ENCODE measurements at regions not wholly inside any gene's neighbourhood (a gene's known extent, or its start where the extent isn't known, plus 50 kb on each side); places are given as distances from the start of the nearest gene placed in this dataset.

GRCh38 chr21:28358702-28359101 is 634.0 kb downstream of the LTN1 start:
- Mint-ChIP-seq H3K36me3 (ENCODE audit: low read depth) (no peaks in the 10 kb centered on the region), H3K27ac (no peak overlapping the region), H3K4me1 (no peaks in the 10 kb centered on the region), H3K27me3 (no peaks in the 10 kb centered on the region), H3K4me3 (no peak overlapping the region)
- ATAC-seq (no peak), DNase-seq (no peak)
- no peaks in the 10 kb centered on the region for H3K9me3 ChIP-seq (ENCODE audit: control insufficient read depth, low read length, poor library complexity, severe bottlenecking)

- no peaks in the 10 kb centered on the region for H3K9me3 ChIP-seq (ENCODE audit: control insufficient read depth, low read length, poor library complexity, severe bottlenecking)
- no peaks in the 10 kb centered on the region for H3K36me3 Mint-ChIP-seq (ENCODE audit: low read depth)
- no peaks in the 10 kb centered on the region for H3K4me1 Mint-ChIP-seq
- no peak for DNase-seq
- no peak overlapping the region for H3K4me3 Mint-ChIP-seq
- no peak overlapping the region for H3K27ac Mint-ChIP-seq
- H3K27me3 Mint-ChIP-seq: no peaks in the 10 kb centered on the region
- no peak for ATAC-seq
Observed at GRCh38 chr21:28358170-28358569, 634.5 kb downstream of the LTN1 start.

- H3K9me3 ChIP-seq (ENCODE audit: control insufficient read depth, low read length, poor library complexity, severe bottlenecking): no peaks in the 10 kb centered on the region
- no peaks in the 10 kb centered on the region for H3K27me3 Mint-ChIP-seq
- no peak overlapping the region for H3K27ac Mint-ChIP-seq
- H3K4me1 Mint-ChIP-seq: no peaks in the 10 kb centered on the region
- no peak for ATAC-seq
- no peak overlapping the region for H3K4me3 Mint-ChIP-seq
- no peaks in the 10 kb centered on the region for H3K36me3 Mint-ChIP-seq (ENCODE audit: low read depth)
- no peak for DNase-seq
Observed at GRCh38 chr21:28357743-28358142, 634.9 kb downstream of the LTN1 start.

GRCh38 chr21:28356422-28356821 is 636.3 kb downstream of the LTN1 start:
- no peaks in the 10 kb centered on the region for H3K36me3 Mint-ChIP-seq (ENCODE audit: low read depth)
- no peaks in the 10 kb centered on the region for H3K4me1 Mint-ChIP-seq
- no peaks in the 10 kb centered on the region for H3K27me3 Mint-ChIP-seq
- no peak overlapping the region for H3K27ac Mint-ChIP-seq
- DNase-seq (no peak), ATAC-seq (no peak)
- H3K4me3 Mint-ChIP-seq: no peak overlapping the region
- H3K9me3 ChIP-seq (ENCODE audit: control insufficient read depth, low read length, poor library complexity, severe bottlenecking): no peaks in the 10 kb centered on the region

GRCh38 chr21:28345934-28346333 is 646.7 kb downstream of the LTN1 start:
- no peak overlapping the region for H3K4me3 Mint-ChIP-seq

GRCh38 chr21:28344985-28345384 is 647.7 kb downstream of the LTN1 start:
- H3K36me3 Mint-ChIP-seq (ENCODE audit: low read depth): no peaks in the 10 kb centered on the region
- no peaks in the 10 kb centered on the region for H3K9me3 ChIP-seq (ENCODE audit: control insufficient read depth, low read length, poor library complexity, severe bottlenecking)
- DNase-seq: no peak

More at GRCh38 chr21:28345934-28346333, 646.7 kb downstream of the LTN1 start:
- Mint-ChIP-seq H3K27ac (no peak overlapping the region), H3K4me1 (no peaks in the 10 kb centered on the region), H3K36me3 (ENCODE audit: low read depth) (no peaks in the 10 kb centered on the region), H3K27me3 (no peaks in the 10 kb centered on the region)
- H3K9me3 ChIP-seq (ENCODE audit: control insufficient read depth, low read length, poor library complexity, severe bottlenecking): no peaks in the 10 kb centered on the region
- no peak for DNase-seq
- ATAC-seq: no peak

GRCh38 chr21:28342212-28342810 is 650.4 kb downstream of the LTN1 start:
- peaks cover 4% of the 10 kb centered on the region for H3K4me1 Mint-ChIP-seq
- H3K9me3 ChIP-seq (ENCODE audit: control insufficient read depth, low read length, poor library complexity, severe bottlenecking): no peaks in the 10 kb centered on the region
- no peak for ATAC-seq
- H3K4me3 Mint-ChIP-seq: no peak overlapping the region
- DNase-seq: no peak
- no peak overlapping the region for H3K27ac Mint-ChIP-seq
- H3K27me3 Mint-ChIP-seq: peaks cover 13% of the 10 kb centered on the region
- H3K36me3 Mint-ChIP-seq (ENCODE audit: low read depth): no peaks in the 10 kb centered on the region

More at GRCh38 chr21:28344985-28345384, 647.7 kb downstream of the LTN1 start:
- Mint-ChIP-seq H3K4me1 (no peaks in the 10 kb centered on the region), H3K27me3 (no peaks in the 10 kb centered on the region), H3K4me3 (no peak overlapping the region), H3K27ac (no peak overlapping the region)
- no peak for ATAC-seq

GRCh38 chr21:28339403-28339802 is 653.3 kb downstream of the LTN1 start:
- DNase-seq: no peak

GRCh38 chr21:28338701-28339305 is 653.9 kb downstream of the LTN1 start:
- ATAC-seq (no peak), DNase-seq (no peak)
- peaks cover 4% of the 10 kb centered on the region for H3K4me1 Mint-ChIP-seq
- H3K9me3 ChIP-seq (ENCODE audit: control insufficient read depth, low read length, poor library complexity, severe bottlenecking): no peaks in the 10 kb centered on the region
- H3K27me3 Mint-ChIP-seq: peaks cover 13% of the 10 kb centered on the region
- no peaks in the 10 kb centered on the region for H3K36me3 Mint-ChIP-seq (ENCODE audit: low read depth)
- no peak overlapping the region for H3K27ac Mint-ChIP-seq
- no peak overlapping the region for H3K4me3 Mint-ChIP-seq

More at GRCh38 chr21:28339403-28339802, 653.3 kb downstream of the LTN1 start:
- H3K27ac Mint-ChIP-seq: no peak overlapping the region
- no peaks in the 10 kb centered on the region for H3K36me3 Mint-ChIP-seq (ENCODE audit: low read depth)
- H3K27me3 Mint-ChIP-seq: peaks cover 13% of the 10 kb centered on the region
- no peaks in the 10 kb centered on the region for H3K9me3 ChIP-seq (ENCODE audit: control insufficient read depth, low read length, poor library complexity, severe bottlenecking)
- H3K4me3 Mint-ChIP-seq: no peak overlapping the region
- H3K4me1 Mint-ChIP-seq: peaks cover 4% of the 10 kb centered on the region
- no peak for ATAC-seq

- H3K36me3 Mint-ChIP-seq (ENCODE audit: low read depth): no peaks in the 10 kb centered on the region
Observed at GRCh38 chr21:28337315-28337714, 655.4 kb downstream of the LTN1 start.

GRCh38 chr21:28336314-28336713 is 656.4 kb downstream of the LTN1 start:
- DNase-seq (no peak), ATAC-seq (no peak)
- Mint-ChIP-seq H3K27ac (no peak overlapping the region), H3K36me3 (ENCODE audit: low read depth) (no peaks in the 10 kb centered on the region), H3K27me3 (peaks cover 17% of the 10 kb centered on the region), H3K4me3 (no peak overlapping the region), H3K4me1 (peaks cover 4% of the 10 kb centered on the region)
- H3K9me3 ChIP-seq (ENCODE audit: control insufficient read depth, low read length, poor library complexity, severe bottlenecking): no peaks in the 10 kb centered on the region

More at GRCh38 chr21:28337315-28337714, 655.4 kb downstream of the LTN1 start:
- Mint-ChIP-seq H3K27ac (no peak overlapping the region), H3K4me1 (peaks cover 4% of the 10 kb centered on the region), H3K27me3 (peaks cover 17% of the 10 kb centered on the region), H3K4me3 (no peak overlapping the region)
- no peak for DNase-seq
- H3K9me3 ChIP-seq (ENCODE audit: control insufficient read depth, low read length, poor library complexity, severe bottlenecking): no peaks in the 10 kb centered on the region
- no peak for ATAC-seq

- ATAC-seq: no peak
- Mint-ChIP-seq H3K27ac (no peak overlapping the region), H3K4me1 (peaks cover under 1% of the 10 kb centered on the region), H3K27me3 (peaks cover 12% of the 10 kb centered on the region), H3K4me3 (no peak overlapping the region), H3K36me3 (ENCODE audit: low read depth) (no peaks in the 10 kb centered on the region)
- H3K9me3 ChIP-seq (ENCODE audit: control insufficient read depth, low read length, poor library complexity, severe bottlenecking): no peaks in the 10 kb centered on the region
- no peak for DNase-seq
Observed at GRCh38 chr21:28334407-28334806, 658.3 kb downstream of the LTN1 start.

GRCh38 chr21:28333578-28334075 is 659.0 kb downstream of the LTN1 start:
- Mint-ChIP-seq H3K4me1 (no peaks in the 10 kb centered on the region), H3K4me3 (no peak overlapping the region)
- ATAC-seq: no peak

GRCh38 chr21:28332796-28333195 is 659.9 kb downstream of the LTN1 start:
- Mint-ChIP-seq H3K27me3 (peaks cover 4% of the 10 kb centered on the region), H3K4me3 (no peak overlapping the region), H3K36me3 (ENCODE audit: low read depth) (no peaks in the 10 kb centered on the region), H3K27ac (no peak overlapping the region), H3K4me1 (no peaks in the 10 kb centered on the region)
- no peaks in the 10 kb centered on the region for H3K9me3 ChIP-seq (ENCODE audit: control insufficient read depth, low read length, poor library complexity, severe bottlenecking)
- ATAC-seq (no peak), DNase-seq (no peak)

More at GRCh38 chr21:28333578-28334075, 659.0 kb downstream of the LTN1 start:
- Mint-ChIP-seq H3K27ac (no peak overlapping the region), H3K36me3 (ENCODE audit: low read depth) (no peaks in the 10 kb centered on the region), H3K27me3 (peaks cover 4% of the 10 kb centered on the region)
- no peak for DNase-seq
- no peaks in the 10 kb centered on the region for H3K9me3 ChIP-seq (ENCODE audit: control insufficient read depth, low read length, poor library complexity, severe bottlenecking)
